HG03571 (cell line): ENCODE measurements at regions not wholly inside any gene's neighbourhood (a gene's known extent, or its start where the extent isn't known, plus 50 kb on each side); places are given as distances from the start of the nearest gene placed in this dataset.

Experiments
- ATAC-seq: cut with Tn5 transposase; IDR thresholded peaks from one replicate; pipeline ENCODE4 v1.9.1; 2021; ENCODE audit not compliant: unreplicated experiment

DNA sequence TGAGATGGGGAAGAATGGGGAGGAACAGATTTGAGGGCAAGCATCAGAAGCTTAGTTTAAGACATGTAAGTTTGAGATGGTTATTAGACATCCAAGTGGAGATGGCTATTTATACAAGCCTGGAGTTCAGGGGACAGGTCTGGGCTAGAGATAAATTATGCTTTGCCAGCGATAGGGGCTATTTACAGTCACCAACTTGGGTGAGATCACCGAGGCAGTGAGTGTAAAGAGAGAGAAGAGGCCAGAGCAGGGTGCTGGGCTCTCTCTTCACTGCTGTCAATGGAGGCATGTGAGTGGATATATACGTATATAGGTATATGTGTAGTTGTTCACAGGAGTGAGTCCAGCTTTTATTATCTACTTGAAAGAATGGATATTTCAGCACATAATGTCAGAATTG lies 81.0 kb downstream of the QPCT start:
- no peak for ATAC-seq

DNA sequence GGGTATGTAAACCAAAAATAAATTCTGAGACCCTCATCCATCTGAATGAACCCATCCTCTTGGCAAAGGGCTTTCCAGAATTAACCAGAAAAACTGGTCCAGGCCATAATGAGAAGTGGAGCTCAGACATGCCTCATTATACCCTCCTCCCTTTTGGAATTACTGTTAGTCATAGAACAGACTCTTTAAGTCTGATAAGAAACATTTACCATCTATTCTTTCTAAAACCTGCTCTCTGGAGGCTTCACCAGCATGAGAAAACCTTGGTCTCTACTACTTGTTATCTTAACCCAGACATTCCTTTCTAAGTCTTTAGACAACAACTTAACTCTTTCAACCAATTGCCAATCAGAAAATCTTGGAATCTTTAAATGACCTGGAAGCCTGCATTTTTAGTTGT lies 82.8 kb downstream of the QPCT start:
- no peak for ATAC-seq

DNA sequence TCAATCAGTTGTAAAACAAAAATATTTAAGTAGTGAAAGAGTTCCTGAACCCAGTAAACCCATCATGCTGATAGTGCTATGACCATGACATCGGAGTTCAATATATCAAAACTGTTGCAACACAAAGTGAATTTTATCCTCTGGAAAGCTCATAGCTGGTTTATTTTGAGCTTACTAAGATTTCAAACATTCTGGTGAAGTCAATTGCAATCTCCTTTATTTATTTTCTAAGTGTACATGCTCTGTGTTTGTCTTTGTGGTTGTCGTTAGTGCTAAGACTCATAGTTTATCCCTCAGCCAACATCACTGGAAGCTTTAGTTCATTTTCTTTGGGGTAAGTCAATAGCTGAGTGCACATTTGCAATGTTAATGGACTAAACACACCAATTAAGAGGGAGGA lies 91.9 kb downstream of the QPCT start:
- no peak for ATAC-seq

DNA sequence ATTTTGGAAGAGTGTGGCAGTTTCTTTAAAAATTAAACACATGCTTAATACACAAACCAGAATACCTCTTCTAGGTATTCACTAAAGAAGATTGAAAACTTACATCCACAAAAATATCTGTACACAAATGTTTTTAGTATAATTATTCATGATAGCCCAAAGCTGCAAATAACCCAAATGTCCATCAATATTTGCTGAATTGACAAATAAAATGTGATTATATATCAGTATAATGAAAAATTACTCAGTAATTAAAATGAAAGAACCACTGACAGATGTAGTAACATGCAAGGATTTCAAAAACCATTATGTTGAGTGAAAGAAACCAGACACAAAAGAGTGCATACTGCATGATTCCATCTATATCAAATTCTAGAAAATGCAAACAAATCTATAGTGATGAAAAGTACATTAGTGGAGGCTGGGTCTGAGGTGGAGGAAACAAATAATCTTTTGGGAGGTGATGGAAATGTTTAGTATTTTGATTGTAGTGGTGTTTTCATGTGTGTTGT lies 94.8 kb downstream of the QPCT start:
- no peak for ATAC-seq

DNA sequence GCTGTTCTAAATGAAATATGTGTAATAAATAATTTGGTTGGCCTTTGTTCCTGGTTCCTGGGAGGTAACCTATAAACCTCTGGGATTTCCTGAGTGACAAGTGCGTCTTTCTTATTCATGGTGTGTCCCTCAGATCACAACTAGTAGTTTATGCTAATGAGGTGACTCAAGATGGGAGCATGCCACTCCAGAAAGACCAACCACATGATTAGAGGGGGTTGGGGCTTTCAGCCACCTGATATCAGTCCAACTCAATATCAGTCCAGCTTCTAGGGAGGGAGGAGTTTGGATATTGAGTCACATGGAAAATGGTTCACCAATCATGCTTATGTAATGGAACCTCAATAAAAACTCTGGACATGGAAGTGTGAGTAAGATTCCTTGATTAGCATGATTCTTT lies 96.6 kb downstream of the QPCT start:
- ATAC-seq: no peak

DNA sequence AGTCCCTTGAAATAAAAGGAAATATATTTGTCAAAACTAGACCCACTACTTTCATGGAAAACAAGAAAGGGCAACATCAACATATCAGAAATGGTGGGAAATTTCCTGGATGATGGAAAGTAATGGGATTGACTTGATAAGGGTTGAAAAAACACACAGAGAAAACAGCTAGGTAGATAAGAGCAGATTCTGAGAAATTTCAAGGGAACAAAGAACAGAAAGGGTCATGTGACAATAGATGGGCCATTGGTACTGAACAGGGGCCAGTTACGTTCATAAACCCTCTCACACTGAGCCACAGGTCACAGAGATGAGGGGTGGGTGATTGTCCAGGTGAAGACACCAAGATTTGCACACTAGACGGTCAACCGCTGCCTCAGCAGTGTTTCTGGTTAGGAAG lies 98.7 kb downstream of the QPCT start:
- ATAC-seq: no peak

DNA sequence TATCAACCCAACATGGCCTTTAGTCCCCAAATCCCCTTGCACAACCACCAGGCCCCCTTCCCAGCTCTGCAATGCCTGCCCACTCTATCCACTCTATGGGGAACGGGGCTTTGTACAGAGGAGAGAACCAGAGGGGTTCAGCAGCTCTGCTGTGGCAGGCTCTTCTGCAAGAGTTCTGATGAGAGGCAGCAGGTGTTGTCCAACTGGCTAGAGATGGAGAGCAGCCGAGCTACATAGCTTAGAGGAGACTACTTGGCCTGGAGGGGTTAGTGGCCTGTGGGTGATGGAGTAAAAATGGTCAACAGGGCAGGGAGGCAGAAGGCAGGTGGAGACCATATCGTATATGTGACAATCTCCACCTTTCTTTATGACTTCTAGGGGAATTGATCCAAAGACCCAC lies 103.0 kb downstream of the QPCT start:
- no peak for ATAC-seq

DNA sequence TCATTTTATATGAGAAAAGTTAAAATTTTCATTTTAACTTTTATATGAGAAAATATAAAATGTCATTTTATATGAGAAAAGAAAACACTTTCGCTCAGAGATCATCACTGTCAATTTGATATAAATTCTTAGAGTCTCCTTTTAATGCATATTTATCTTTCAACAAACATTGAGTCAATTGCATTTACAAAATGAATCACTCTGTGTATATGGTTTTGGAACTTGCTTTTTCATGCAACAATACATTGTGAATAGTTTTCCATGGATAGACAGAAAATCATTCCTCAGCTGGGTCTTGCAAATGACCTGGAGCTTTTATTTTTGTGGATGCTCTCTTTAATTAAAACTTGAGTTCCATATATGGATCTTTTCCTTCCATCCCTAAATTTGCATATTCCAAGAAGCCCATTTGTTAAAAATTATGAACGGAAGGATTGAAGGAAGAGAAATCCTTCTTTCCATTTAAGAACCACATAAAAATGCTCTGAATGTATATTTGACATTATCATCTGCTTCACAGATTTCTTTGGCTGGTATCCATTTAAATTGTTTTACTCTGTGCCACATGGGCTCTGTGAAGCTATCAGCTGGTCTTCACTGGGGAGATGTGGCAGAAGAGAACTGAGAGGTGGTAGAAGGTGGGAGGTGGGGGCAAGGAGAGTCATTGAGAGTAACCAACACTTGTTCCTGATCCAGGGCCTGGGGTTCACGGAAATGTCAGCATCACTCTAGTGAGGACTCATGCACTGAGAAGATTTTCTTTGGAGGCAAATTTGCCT lies 104.1 kb downstream of the QPCT start:
- ATAC-seq: no peak

DNA sequence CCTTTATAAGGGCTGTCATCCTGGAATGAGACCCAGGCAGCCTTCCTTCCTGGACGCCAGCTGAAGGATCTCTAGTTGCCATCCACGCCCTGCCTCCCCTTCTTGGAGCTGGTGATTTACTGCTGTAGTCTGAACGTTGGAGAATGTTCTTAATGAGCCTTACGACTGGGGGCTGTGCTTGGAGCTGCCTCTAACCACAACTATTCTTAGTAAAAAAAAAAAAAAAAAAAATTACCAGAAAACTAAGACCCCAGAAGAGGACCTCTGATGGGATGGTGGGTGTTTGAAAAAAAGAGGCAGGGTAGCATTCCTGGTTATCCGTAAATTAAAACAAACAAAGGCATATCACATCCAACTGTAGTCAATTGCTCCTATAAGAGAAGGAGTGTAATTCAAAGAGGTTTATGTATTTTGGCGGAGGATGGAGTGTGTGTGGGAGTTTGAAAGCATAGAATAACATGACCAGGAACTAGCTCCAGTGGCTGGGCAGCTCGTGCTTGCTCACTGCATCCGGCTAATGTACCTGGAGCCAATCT lies 105.4 kb downstream of the QPCT start:
- ATAC-seq: no peak

DNA sequence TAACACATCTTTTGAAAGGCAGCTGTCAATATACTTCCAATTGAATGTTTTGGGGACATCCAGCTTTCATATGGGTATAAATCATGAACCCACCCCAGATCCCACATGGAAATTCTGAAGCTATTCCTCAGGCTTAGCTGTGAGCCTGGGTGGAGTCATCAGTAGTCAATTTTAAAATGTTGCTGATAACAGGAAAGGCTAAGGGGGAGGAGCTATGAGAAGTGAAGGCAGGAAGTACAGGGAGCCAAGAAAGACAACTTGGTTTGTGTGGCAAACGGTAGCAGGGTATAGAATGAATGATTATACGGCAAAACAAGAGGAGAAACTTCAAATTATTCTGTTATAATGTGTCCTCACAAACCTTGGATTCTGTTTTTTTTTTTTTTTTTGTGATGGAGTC lies 108.6 kb downstream of the QPCT start:
- no peak for ATAC-seq

DNA sequence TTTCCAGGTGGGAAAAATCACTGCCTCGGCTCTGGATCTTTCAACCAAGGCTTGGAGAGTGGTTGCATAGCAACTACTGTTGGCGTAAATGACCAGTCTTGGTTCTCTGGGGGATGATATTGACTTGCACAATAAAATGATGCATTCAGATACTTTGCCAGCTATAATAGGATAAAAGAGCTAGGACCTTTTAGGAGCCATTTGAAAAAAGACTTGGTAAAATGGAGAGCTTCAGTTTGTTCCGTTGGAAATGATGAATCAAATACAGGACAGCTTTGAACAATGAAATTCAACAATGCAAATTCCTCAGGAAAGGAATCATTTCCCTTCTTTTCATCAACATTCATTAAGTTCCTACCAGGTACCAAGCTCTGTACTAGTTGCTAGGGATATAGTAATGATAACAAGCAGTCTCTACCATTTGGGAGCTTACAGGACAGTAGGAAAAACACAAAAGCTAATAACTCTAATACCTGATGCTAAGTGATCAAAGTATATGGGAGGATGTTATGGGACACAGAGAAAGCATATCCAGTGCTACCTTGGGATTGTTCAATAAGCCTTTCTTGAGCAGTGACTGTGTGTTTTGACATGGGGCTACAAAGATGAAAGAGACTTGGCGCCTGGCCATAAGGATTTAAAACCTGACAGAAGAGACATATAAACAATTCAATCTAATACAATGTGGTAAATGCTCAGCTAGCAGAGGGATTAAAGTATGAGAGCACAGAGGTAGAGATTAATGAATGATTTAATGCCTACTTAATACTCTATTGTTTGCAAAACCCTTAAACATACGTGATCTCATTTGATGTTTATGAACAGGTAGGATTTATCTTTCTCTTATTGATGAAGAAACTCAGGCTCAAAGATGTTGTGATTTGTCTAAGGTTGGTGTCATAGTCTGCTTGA lies 110.7 kb downstream of the QPCT start:
- ATAC-seq: no peak

DNA sequence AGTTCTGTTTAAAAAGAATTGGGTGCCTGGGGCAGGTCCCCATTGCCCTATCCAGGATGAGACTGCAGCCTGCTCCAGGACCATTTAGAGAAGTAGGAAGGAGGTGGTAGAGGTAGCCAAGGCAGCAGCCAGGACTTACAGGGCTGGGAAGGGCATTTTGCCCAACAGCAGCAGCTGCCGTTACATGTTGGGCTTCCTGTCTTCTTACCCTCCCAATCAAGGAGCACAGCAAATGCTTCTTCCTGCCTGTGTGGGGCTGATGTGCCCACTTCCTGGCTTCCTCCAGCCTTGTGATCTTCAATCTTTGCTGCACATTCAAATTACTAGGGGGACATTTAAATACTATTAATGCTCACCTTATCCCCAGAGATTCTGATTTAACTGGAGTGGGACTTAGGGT lies 112.0 kb downstream of the QPCT start:
- ATAC-seq: no peak

DNA sequence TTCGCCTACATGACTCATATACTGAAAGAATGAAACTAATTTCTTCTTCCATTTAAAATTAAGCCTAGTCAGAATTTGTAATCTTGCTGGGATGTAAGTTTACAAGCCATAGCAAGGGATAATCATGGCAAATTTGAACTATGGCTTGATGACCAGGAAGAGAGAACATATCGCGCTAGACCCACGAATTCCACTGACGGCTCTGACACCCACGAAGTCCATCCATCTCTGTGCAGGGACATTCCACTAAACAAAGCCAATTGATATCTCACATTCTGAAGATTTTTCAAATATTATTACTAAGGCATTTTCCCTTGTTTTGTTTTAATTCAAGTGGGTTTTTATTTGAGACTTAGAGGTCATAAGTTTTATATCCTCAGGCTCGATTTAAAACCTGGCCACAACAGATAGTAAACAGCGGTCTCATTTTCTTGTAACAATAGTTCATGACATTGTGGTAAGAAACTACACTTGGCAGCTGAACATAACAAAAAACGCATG lies 113.0 kb downstream of the QPCT start:
- no peak for ATAC-seq

DNA sequence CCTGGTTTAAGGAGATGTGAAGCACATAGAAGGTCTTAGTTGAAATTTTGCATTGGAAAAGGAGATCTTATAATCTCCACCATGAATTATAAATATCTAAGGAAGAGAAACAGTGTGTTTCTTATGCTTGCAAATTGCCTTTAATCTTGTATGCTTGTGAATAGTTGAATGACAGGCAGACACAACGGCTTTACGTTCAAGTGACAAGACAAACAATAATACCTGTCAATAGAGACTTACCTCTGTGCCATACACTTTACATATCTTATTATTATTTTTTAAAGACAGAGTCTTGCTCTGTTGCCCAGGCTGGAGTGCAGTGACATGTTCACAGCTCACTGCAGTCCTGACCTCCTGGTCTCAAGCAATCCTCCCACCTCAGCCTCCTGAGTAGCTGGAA lies 113.7 kb downstream of the QPCT start:
- ATAC-seq: no peak

DNA sequence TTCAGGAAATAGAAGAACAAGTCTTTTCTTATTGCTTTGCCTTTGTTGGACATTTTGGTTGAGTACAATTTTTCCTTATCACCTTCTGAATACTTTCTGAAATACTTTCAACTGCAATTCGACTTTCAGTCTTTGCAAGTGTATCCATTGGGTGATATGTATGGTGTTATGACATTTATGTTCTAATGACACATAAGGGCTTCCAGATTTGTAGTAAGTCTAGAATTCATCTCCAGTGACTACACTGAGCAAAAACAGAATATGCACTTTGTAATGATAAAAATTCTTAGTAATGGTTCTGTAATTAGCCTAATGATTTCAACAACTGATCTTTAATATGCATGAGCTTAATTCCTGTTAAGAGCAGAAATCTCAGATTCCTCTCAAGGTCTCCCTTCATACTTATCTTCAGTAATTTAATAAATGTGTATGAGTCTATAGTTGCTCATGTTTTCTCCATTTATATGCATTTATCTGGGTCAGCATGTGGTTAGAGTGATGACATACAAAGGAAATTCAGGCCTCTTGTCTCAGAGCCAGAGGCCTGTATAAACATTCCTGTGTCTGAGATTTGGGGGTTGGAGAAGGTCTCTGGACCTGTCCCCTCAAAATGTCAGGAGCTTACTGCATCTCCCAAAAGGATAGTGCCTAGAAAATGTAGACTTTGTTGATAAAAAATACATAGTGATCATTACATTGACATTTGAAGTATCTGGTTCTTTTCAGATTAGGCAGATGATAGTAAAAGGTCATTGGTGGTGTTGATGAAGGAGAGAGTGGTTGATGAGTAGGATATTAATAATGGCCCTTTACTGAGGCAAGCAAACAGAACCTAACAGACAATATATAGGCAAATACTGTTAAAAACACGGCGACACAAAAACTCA lies 114.9 kb downstream of the QPCT start:
- ATAC-seq: no peak

DNA sequence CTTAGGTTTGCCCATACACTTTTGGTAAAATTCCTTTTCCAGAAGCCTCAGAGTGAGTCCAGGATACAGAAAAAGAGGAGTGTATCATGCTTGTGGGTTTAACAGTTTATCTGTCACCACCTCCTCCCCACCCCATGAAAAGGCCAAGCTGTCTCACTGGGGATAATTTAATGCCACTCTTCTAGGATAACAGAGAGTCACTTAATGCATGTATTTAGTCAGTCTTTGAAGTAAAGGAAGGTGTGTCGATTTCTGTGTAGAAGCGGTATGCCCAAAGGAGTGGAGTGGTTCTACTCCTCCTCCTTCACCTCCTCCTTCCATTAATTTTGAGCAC lies 116.4 kb downstream of the QPCT start:
- ATAC-seq: no peak

DNA sequence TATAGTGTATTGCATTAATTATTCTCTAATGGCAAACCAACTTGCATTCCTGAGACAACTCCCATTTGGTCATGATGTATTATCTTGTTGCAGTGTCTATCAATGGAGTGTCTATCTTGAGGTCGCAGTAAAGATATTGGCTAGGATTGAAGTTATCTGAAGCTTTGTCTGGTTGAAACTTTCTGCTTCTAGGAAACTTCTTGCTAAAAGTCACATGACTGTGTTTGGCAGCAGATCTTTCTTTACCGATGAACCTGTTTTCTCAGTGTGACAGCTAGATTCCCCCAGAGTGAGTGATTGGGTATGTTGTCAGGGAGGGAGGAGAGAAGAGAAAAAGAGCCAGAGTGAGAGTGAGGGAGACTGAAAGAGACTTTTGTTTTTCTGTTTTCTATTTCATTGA lies 119.6 kb downstream of the QPCT start:
- no peak for ATAC-seq

DNA sequence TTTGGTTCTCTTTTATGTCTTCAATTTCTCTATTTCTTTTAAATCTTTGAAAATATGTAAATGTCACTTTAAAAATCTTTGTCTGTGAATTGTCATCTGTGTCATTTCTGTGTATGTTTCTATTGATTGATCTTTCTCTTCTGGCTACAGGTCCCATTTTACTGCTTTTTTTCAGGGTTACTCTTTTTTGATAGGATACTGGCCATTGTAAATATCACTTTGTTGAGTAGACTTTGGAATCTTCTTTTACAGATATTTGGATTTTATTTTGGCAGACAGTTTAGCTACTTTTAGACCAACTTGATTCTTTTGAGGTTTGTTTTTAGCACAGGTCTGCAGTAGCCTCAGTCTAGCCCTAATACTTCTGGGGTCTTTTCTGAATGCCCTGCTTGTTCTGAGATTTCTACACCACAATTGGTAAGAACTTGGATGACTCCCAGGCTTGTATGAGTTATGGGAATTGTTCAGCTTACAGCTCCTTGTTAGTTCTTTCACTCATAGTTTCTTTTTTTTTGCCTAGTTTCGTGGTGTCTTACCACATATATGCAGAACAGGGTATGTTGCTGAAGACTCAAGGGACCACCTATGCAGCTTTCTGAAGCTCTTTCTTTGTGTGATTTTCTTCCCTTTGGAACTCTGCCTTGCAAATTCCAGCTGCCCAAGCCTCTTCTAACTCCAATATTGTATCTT lies 122.2 kb downstream of the QPCT start:
- ATAC-seq: no peak

DNA sequence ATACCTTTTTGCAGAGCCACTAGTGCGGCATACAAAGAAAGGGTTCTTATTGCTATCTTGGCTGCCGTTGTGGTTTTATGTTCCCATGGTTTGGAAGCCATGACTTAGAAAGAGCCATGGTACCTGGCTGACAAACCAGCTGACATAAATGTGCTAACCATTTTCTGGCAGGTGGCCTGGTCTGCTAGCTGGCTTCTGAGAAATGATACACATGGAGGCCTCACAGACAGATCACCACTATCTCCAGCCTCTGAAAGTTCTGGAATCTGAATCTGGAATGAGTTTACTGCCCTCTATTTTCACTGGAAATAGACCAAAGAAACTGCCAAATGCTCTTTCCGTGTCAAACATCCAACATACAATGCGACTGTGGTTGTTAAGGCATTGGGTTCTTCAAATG lies 123.7 kb downstream of the QPCT start:
- no peak for ATAC-seq

DNA sequence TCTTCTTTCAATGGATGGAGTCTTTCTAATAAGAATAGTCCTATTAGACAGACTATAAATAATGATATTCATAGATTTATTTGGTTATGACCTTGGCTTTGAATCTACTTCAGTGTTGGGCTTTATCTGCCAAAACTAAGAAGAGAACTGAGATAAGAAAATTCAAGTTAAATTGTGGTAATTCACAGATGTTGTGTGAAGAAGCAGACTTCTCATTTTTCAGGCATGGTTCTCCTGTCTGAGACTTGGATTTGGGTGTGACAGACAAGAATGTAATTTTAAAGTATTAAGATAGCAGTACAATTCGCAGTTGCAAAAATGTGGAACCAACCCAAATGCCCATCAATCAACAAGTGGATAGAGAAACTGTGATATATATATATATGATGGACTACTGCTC lies 124.7 kb downstream of the QPCT start:
- no peak for ATAC-seq
